OCI-LY3 (cell line): ENCODE measurements at regions not wholly inside any gene's neighbourhood (a gene's known extent, or its start where the extent isn't known, plus 50 kb on each side); places are given as distances from the start of the nearest gene placed in this dataset.

ENCODE experiments used
- CTCF ChIP-seq: fragments of 200-600, 300-600 bp; sonication (generic); IDR thresholded peaks from 2 replicates; pipeline ENCODE4 v1.5.1; 2014; ENCODE audit warnings: antibody characterized with exemption, low read length, low read depth
- EZH2phosphoT487 ChIP-seq: fragments of 200-600 bp; shearing (Covaris generic); IDR thresholded peaks from 2 replicates; pipeline ENCODE4 v1.6.1; 2018; ENCODE audit warnings: antibody characterized with exemption, mixed run types, low read depth

DNA sequence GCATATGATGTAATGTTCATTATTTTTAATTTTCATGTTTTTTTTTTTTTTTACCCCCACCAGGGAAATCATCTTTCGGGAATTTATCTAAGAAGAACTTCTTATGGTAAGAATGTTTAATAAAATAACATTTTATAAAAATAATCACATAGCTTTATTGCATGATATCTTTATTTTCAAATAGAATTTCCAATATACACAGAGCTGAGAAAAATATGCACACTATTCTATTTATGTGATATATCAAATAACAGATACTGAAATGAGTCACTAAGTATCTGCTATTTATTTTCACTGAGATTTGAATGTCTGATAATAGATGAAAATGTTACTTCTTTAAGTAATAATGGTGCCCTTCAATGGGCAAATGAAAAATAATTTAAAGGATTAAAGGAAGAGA, 1217.3 kb downstream of the MAT2B start:
- TF ChIP-seq CTCF (no peak), EZH2phosphoT487 (no peak)
